GM20000 (cell line): ENCODE measurements at regions not wholly inside any gene's neighbourhood (a gene's known extent, or its start where the extent isn't known, plus 50 kb on each side); places are given as distances from the start of the nearest gene placed in this dataset.
A peak's percentile ranks its signal among the peaks of the same experiment; 100 is the strongest.

Experiments
- DNase-seq: peaks from one replicate; pipeline ENCODE4 v3.0.0; 2012; ENCODE audit warnings: low spot score
- TF ChIP-seq, protein P1 (sequence below): IDR thresholded peaks from 2 replicates; pipeline ENCODE4 v1.5.1; 2012; ENCODE audit warnings: mild to moderate bottlenecking, control low read depth; ENCODE audit errors: extremely low read depth, missing control alignments

DNA sequence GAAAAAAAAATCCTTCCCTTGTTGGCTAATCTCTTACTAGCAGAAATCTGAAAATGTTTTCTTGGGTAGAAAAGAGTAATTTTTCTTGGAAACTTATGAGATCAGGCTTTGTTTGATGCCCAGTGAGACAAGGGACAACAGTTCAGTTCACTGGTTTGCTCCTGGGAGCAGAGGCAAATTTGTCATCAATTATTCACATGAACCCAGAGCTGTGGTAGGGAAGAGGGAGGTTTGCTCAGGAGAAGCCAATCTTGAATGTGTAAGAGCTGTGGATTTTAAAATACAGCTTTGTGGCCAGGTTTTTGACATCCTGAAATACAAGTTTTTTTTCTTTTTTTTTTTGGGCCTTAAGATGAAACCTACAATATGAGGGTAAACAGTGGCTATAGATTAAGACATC, 426.6 kb downstream of the ATP23 start:
- DNase-seq: no peak
- TF ChIP-seq, protein P1, sequence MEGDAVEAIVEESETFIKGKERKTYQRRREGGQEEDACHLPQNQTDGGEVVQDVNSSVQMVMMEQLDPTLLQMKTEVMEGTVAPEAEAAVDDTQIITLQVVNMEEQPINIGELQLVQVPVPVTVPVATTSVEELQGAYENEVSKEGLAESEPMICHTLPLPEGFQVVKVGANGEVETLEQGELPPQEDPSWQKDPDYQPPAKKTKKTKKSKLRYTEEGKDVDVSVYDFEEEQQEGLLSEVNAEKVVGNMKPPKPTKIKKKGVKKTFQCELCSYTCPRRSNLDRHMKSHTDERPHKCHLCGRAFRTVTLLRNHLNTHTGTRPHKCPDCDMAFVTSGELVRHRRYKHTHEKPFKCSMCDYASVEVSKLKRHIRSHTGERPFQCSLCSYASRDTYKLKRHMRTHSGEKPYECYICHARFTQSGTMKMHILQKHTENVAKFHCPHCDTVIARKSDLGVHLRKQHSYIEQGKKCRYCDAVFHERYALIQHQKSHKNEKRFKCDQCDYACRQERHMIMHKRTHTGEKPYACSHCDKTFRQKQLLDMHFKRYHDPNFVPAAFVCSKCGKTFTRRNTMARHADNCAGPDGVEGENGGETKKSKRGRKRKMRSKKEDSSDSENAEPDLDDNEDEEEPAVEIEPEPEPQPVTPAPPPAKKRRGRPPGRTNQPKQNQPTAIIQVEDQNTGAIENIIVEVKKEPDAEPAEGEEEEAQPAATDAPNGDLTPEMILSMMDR: no peak

DNA sequence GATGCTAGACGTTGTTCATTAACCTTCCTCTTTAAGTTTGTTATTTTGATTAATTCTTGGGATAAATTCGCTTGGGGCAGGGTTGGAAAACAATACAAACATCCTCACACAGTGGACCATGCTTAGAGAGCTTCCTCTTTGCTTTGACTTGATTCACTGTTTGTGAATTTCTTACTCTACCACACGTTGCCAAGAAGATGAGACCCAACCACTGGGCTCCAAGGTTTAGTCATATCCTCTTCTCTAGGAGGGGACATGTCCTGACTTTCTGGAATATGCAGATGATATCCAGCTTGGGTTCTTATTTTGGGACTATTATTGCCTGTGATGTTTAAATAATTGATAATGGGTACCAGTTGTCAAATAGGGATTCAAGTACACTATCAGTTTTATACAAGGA, 428.2 kb downstream of the ATP23 start:
- DNase-seq: no peak
- TF ChIP-seq, protein P1: no peak

DNA sequence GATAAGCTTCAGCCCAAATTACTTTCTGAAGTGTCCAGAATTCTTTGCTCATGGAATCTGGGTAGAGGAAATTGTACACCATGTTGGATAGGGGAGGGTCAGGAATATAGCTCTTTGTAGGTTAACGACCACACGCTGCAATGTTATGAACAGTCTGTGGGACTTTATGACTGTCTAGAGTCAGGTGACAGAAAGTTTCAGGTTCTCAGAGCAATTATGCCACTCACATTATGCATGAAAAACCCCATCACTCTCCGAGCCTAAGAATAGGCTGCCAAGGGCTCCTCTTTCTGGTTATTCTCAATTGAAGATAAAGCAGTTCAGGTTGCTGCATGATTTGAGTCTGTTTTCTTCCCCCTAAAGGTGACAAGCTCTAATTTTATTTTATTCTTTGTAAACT, 430.9 kb downstream of the ATP23 start:
- peak; percentile 24 for DNase-seq
- TF ChIP-seq, protein P1: no peak

DNA sequence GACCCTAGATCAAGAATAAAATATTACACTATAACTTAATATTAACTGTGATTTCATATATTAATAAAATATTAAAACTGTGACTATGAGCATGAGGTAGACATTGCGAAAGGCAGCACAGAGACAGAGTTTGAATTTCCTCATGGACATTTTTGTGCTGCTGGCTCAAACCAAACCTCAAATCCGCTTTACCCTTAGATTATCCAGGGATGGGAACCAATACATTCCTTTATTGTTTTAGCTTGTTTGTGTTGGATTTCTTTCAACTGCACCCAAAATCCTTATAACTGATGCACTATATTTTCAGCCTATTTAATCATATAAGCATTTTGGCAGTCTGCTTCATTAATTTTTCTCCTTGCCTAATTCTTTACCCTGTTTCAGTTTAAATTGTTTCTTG, 436.7 kb downstream of the ATP23 start:
- DNase-seq: no peak
- TF ChIP-seq, protein P1: no peak

DNA sequence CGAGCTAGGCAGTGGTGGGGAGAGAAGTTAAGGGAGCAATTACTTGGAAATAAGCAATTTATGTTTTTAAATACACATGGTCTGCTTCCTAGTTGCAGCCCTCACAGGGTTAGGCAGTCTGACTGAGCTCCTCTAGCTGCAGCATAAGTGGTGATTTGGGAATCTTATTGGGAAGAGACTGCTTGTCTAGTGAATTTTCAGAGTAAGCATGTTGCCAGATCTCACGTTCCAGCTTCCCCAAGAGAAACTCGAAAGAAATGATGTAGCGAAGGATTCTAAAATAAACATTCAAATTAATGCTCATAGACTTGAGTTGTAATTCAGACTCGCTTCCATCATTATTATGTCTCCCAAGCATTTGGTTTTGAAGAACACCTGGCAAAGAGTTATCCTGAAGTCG, 440.2 kb downstream of the ATP23 start:
- TF ChIP-seq, protein P1: no peak
- DNase-seq: no peak

DNA sequence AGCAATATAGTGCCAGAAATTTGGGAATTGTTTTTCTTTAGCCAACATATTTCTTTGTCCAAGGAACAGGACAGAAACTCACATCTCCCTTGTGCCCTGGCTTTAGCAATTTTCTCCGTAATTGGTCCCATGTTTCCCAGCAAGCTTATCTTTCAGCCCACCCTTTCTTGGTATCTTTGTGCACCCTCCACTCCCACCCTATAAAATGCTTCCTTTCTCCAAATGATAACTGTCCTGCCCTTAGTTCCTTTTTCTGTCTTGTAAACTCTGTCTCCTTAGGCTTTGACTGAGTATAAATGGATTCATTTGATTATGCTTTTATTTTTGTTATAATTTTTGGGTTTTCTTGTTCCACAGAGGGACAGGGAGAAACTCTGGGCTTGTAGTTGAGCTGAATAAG, 442.8 kb downstream of the ATP23 start:
- no peak for DNase-seq
- TF ChIP-seq, protein P1: no peak

DNA sequence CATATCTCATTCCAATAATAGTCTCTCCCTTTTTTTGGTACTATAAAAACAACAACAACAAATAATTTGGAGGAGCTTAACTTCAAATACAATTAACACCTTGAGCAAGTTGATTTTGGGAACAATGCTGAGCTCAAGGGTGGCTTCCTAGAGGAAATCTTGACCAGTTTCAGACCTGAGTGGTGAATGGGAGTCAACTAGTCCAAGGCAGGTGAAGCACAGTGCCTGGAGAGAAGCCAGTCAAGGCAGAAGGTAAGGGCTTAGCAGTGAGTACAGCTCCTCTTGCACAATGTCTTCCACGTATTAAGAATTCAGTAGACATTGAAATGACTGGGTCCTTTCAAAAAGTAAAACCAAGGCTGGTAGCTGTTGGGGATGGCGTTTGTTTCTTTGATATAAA, 444.8 kb downstream of the ATP23 start:
- TF ChIP-seq, protein P1: no peak
- DNase-seq: no peak
